SU-DHL-6 (cell line): ENCODE measurements at regions not wholly inside any gene's neighbourhood (a gene's known extent, or its start where the extent isn't known, plus 50 kb on each side); places are given as distances from the start of the nearest gene placed in this dataset.

Experiments
- EZH2phosphoT487 ChIP-seq: fragments of 200-600 bp; sonication (generic), shearing (Covaris generic); conservative IDR thresholded peaks from 2 replicates; pipeline ENCODE4 v1.6.1; 2018; ENCODE audit warnings: mild to moderate bottlenecking, antibody characterized with exemption, low read length, moderate library complexity, mixed read lengths
- TF ChIP-seq, protein P1 (sequence below): fragments of 200-600 bp; sonication (generic); IDR thresholded peaks from one replicate; pipeline ENCODE4 v1.5.1; 2017; ENCODE audit warnings: antibody characterized with exemption, mild to moderate bottlenecking, low read length, moderate library complexity; ENCODE audit not compliant: insufficient read depth, poor library complexity, severe bottlenecking

DNA sequence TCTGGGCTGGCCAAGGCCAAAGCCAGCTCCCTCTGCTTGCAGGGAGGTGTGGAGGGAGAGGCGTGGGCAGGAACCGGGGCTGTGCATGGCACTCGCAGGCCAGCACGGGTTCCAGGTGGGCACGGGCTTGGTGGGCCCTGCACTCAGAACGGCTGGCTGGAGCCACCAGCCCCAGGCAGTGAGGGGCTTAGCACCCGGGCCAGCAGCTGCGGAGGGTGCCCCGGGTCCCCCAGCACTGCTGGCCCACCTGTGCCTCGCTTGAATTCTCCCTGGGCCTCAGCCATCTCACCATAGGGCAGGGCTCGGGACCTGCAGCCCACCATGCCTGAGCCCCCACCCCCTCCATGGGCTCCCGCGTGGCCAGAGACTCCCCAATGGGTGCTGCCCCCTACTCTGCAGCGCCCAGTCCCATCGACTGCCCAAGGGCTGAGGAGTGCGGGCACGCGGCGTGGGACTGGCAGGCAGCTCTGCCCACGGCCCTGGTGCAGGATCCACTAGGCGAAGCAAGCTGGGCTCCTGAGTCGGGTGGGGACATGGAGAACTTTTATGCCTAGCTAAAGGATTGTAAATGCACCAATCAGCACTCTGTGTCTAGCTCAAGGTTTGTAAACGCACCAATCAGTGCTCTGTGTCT, 193.9 kb downstream of the LARP7 start:
- TF ChIP-seq, protein P1, sequence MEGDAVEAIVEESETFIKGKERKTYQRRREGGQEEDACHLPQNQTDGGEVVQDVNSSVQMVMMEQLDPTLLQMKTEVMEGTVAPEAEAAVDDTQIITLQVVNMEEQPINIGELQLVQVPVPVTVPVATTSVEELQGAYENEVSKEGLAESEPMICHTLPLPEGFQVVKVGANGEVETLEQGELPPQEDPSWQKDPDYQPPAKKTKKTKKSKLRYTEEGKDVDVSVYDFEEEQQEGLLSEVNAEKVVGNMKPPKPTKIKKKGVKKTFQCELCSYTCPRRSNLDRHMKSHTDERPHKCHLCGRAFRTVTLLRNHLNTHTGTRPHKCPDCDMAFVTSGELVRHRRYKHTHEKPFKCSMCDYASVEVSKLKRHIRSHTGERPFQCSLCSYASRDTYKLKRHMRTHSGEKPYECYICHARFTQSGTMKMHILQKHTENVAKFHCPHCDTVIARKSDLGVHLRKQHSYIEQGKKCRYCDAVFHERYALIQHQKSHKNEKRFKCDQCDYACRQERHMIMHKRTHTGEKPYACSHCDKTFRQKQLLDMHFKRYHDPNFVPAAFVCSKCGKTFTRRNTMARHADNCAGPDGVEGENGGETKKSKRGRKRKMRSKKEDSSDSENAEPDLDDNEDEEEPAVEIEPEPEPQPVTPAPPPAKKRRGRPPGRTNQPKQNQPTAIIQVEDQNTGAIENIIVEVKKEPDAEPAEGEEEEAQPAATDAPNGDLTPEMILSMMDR: no peak
- no peak for TF ChIP-seq EZH2phosphoT487
